Heart right ventricle (tissue), 16 donors: ENCODE measurements at regions not wholly inside any gene's neighbourhood (a gene's known extent, or its start where the extent isn't known, plus 50 kb on each side); places are given as distances from the start of the nearest gene placed in this dataset.

ENCODE experiments used
- ATAC-seq, 8 donors: fragments of 200-7000 bp; cut with Tn5 transposase; one replicate each; pipeline ENCODE4 v1.9.1; 2020; ENCODE audit warnings: mild to moderate bottlenecking in 8 of 8, moderate library complexity in 8 of 8, moderate number of reproducible peaks in 1 of 8
- DNase-seq, 2 donors: peaks; one replicate each; pipeline ENCODE4 v3.0.0-alpha.2; 2020
- H3K27ac ChIP-seq, 10 donors: fragments of 200-600 bp; sonication (generic) in 2 of 10; one replicate each; pipeline versions ENCODE4 v1.5.0 to v1.8.0; 2020 to 2022; ENCODE audit warnings: mild to moderate bottlenecking in 3 of 10
- H3K27me3 ChIP-seq, 7 donors: fragments of 200-600 bp; one replicate each; pipeline ENCODE4 v1.8.0; 2021 to 2022; ENCODE audit warnings: mild to moderate bottlenecking in 2 of 7
- H3K36me3 ChIP-seq, 9 donors: fragments of 200-600 bp; sonication (generic) in 1 of 9; one replicate each; pipeline versions ENCODE4 v1.5.0 to v1.8.0; 2020 to 2022; ENCODE audit warnings: mild to moderate bottlenecking in 2 of 9
- H3K4me1 ChIP-seq, 9 donors: fragments of 200-600 bp; sonication (generic) in 1 of 9; one replicate each; pipeline versions ENCODE4 v1.5.0 to v1.8.0; 2020 to 2022; ENCODE audit warnings: mild to moderate bottlenecking in 4 of 9
- H3K4me3 ChIP-seq, 10 donors: fragments of 200-600 bp; sonication (generic) in 2 of 10; one replicate each; pipeline versions ENCODE4 v1.5.0 to v1.8.0; 2020 to 2022; ENCODE audit warnings: mild to moderate bottlenecking in 7 of 10, moderate library complexity in 2 of 10
- H3K9me3 ChIP-seq, 11 donors: fragments of 200-600 bp in 10 of 11; sonication (generic) in 2 of 11; one replicate each; pipeline versions ENCODE4 v1.5.0 to v1.8.0; 2013 to 2022; ENCODE audit warnings: mild to moderate bottlenecking in 2 of 11, control low read depth in 1 of 11, moderate library complexity in 1 of 11
- WGBS, 2 donors: extraction: QIAGEN DNeasy Blood & Tissue Kit; methylation state at CpG; one replicate each; pipeline ENCODE4 v1.1.7; 2013; ENCODE audit warnings: inconsistent platforms in 1 of 2; 5-methylcytosine and 5-hydroxymethylcytosine counted together
- intact Hi-C, 10 donors: fragments of 100-400 bp; cut with DNase I; formaldehyde crosslinking; loops; one replicate each; pipeline versions ENCODE4 v1.11.1 to v1.14.2; 2022
- TF ChIP-seq, protein P1 (sequence below), 9 donors: fragments of 200-600 bp; sonication (generic) in 2 of 9; IDR thresholded peaks; one replicate each; pipeline versions ENCODE4 v1.5.0 to v1.8.0; 2021 to 2022; ENCODE audit warnings: antibody characterized with exemption in 9 of 9, mild to moderate bottlenecking in 5 of 9, moderate library complexity in 1 of 9
- donor health status: Arrhythmogenic right ventricular cardiomyopathy.
- donor health status: ischemic (EF 13 %, LVEDD 7.1; RV severe dilation, severe dysfunction).
- donor health status: healthy with polysubstance abuse.
- donor health status: DM: no; HTN: yes; CAD: no.
- donor health status: DM: no; HTN: no; CAD: no.
- donor health status: ischemic (EF 25% LVEDD 6.9; RV normal size, moderate dysfunction).
- donor health status: ischemic (EF 25% LVEDD 5.7; RV mildly dilated, moderate dysfunction).
- donor health status: healthy.
- donor health status: DM: yes; HTN: yes; CAD: no.
- donor health status: Ischemic cardiomyopathy.
- donor health status: ischemic (EF 35%, LVEDD 5.7; RV mildly dilated, moderate dysfunction).
- donor health status: nonischemic (EF 11% LVEDD 7.7; RV severe dilation, severe dysfunction).
- donor health status: DM: yes; HTN: yes; CAD: no.
- donor health status: PGD.
- donor health status: ischemic (EF 29% LVEDD 5.4; RV normal size, mild dysfunction).
- donor health status: nonischemic (EF 23%, LVEDD 6.1; RV moderate dilation, normal function).

GRCh38 chrX:83169683-83170082, 338.4 kb upstream of the POU3F4 start:
- no peaks in the 10 kb centered on the region for H3K27me3 ChIP-seq
- H3K4me3 ChIP-seq: no peak overlapping the region
- WGBS, 2 donors: 63 to 72% methylated on average over 2 of the region's 2 CpGs
- DNase-seq (no peak), ATAC-seq (no peak)
- H3K27ac ChIP-seq: no peak overlapping the region
- no peaks in the 10 kb centered on the region for H3K36me3 ChIP-seq
- intact Hi-C loops: no loop called here
- no peaks in the 10 kb centered on the region for H3K4me1 ChIP-seq
- no peaks in the 10 kb centered on the region for H3K9me3 ChIP-seq
- TF ChIP-seq, protein P1, sequence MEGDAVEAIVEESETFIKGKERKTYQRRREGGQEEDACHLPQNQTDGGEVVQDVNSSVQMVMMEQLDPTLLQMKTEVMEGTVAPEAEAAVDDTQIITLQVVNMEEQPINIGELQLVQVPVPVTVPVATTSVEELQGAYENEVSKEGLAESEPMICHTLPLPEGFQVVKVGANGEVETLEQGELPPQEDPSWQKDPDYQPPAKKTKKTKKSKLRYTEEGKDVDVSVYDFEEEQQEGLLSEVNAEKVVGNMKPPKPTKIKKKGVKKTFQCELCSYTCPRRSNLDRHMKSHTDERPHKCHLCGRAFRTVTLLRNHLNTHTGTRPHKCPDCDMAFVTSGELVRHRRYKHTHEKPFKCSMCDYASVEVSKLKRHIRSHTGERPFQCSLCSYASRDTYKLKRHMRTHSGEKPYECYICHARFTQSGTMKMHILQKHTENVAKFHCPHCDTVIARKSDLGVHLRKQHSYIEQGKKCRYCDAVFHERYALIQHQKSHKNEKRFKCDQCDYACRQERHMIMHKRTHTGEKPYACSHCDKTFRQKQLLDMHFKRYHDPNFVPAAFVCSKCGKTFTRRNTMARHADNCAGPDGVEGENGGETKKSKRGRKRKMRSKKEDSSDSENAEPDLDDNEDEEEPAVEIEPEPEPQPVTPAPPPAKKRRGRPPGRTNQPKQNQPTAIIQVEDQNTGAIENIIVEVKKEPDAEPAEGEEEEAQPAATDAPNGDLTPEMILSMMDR (IDR thresholded peaks at IDR 0.05): no peak

DNA sequence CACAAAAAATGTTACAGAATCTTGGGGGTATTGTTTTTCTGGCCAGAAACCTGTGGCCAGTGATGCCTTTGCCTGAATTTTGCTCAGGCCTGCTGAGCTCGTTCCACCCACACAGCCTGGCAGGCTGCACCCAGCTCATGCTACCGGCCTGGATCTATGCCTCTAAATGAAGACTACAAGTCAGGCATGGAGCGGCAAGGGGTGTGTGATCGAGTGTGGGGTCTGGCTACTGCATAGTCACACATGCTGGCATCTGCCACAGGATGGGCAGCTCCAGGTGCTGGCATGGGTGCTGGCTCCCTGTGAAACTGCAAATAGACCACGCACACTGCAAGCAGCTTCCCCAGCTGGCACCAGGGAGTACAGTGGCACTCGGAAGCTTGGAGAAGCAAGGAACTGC, 323.1 kb upstream of the POU3F4 start:
- peaks cover 0 to 6% (median 0%) of the 10 kb centered on the region in 11 donors for H3K9me3 ChIP-seq
- no peaks in the 10 kb centered on the region for H3K4me1 ChIP-seq
- H3K27ac ChIP-seq: no peak overlapping the region
- 82% methylated on average over 6 of the region's 6 CpGs for WGBS, 2 donors
- H3K4me3 ChIP-seq: no peak overlapping the region
- no peaks in the 10 kb centered on the region for H3K36me3 ChIP-seq
- no peak for ATAC-seq
- intact Hi-C loops: no loop called here
- TF ChIP-seq, protein P1 (IDR thresholded peaks at IDR 0.05): no peak
- H3K27me3 ChIP-seq: no peaks in the 10 kb centered on the region
- DNase-seq: no peak

DNA sequence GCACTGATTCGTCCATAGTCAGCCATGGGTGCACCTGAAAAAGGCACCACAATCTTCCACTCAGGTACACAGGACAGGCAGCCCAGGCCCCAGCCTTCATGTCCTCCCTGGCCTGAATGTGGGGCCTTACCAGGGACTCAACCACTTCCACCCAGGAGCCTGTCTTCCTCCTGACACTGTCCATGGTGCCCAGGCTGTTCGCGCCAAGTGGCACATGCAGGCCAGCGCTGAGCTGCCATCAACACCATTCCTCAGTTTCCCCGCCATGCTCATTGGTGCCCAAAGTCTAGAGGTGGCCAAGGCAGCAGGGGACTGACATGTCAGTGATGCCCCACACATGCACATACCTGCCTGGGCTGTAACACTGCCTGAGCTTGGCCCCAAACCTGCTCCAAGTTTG, 322.2 kb upstream of the POU3F4 start:
- H3K4me3 ChIP-seq: no peak overlapping the region
- intact Hi-C loops: no loop called here
- H3K9me3 ChIP-seq: peaks cover 0 to 6% (median 0%) of the 10 kb centered on the region in 11 donors
- WGBS, 2 donors: 82 to 89% methylated on average over 5 of the region's 5 CpGs
- peak in 1 of 8 donors; percentile 17 for ATAC-seq
- H3K27me3 ChIP-seq: no peaks in the 10 kb centered on the region
- no peaks in the 10 kb centered on the region for H3K36me3 ChIP-seq
- no peak for DNase-seq
- no peaks in the 10 kb centered on the region for H3K4me1 ChIP-seq
- TF ChIP-seq, protein P1 (IDR thresholded peaks at IDR 0.05): no peak
- no peak overlapping the region for H3K27ac ChIP-seq

DNA sequence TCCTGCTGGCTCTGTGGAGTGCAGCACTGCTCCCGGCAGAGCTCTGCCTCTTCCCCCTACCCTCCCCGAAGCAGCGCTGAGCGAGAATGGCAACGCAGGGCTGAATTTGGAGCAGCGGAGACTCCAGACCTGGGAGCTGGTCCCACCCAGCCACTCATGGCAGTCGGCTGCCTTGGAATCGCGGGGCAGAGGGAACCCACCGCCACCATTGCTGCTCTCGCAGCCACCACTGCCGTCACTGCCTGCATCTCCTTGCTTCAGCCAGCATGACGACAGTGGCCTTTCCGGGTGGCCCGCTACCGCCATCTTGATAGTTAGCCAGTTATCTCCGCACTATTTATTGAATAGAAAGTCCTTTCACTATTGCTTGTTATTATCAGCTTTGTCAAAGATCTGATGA, 321.5 kb upstream of the POU3F4 start:
- Histone ChIP-seq H3K9me3 (peaks cover 0 to 6% (median 0%) of the 10 kb centered on the region in 11 donors), H3K36me3 (no peaks in the 10 kb centered on the region), H3K4me3 (no peak overlapping the region), H3K27me3 (no peaks in the 10 kb centered on the region), H3K27ac (no peak overlapping the region), H3K4me1 (no peaks in the 10 kb centered on the region)
- no peak for ATAC-seq
- intact Hi-C loops: no loop called here
- 92% methylated on average over 17 of the region's 17 CpGs for WGBS, 2 donors
- no peak for DNase-seq
- TF ChIP-seq, protein P1 (IDR thresholded peaks at IDR 0.05): no peak
